Stomach (tissue), 8 donors: ENCODE measurements at regions not wholly inside any gene's neighbourhood (a gene's known extent, or its start where the extent isn't known, plus 50 kb on each side); places are given as distances from the start of the nearest gene placed in this dataset.
"Not testable (repeated sequence)": the region's sequence is repeated elsewhere in the genome, so short reads cannot be mapped to it uniquely, and the experiment has no call there.

Experiments
- DNase-seq, 2 donors: peaks; one replicate each; pipeline versions ENCODE4 v3.0.0 to v3.0.0-alpha.2; 2013 to 2019
- H3K27ac ChIP-seq, 5 donors: fragments of 200-600 bp in 4 of 5; sonication (generic) in 4 of 5; one replicate each; pipeline ENCODE4 v1.5.1; 2013 to 2019; ENCODE audit warnings: mild to moderate bottlenecking in 1 of 5, moderate library complexity in 1 of 5
- H3K27me3 ChIP-seq, 3 donors: fragments of 200-600 bp; sonication (generic); one replicate each; pipeline ENCODE4 v1.5.1; 2017 to 2019; ENCODE audit warnings: mixed run types in 1 of 3
- H3K36me3 ChIP-seq, 4 donors: fragments of 200-600 bp; sonication (generic); 1 replicate in 3 of 4; 2 replicates in 1 of 4; pipeline ENCODE4 v1.5.1; 2016 to 2019
- H3K4me1 ChIP-seq, 4 donors: fragments of 200-600 bp; sonication (generic); one replicate each; pipeline ENCODE4 v1.5.1; 2016 to 2019
- H3K4me3 ChIP-seq, 4 donors: fragments of 200-600 bp; sonication (generic) in 3 of 4; one replicate each; pipeline ENCODE4 v1.5.1; 2016 to 2019; ENCODE audit warnings: mild to moderate bottlenecking in 1 of 4
- H3K9me3 ChIP-seq, 4 donors: fragments of 200-600 bp; sonication (generic); one replicate each; pipeline ENCODE4 v1.5.1; 2016 to 2019
- CTCF ChIP-seq, 7 experiments: fragments of 450-650 bp in 4 of 7; fragments of 200-600 bp in 3 of 7; sonication (generic) in 3 of 7; IDR thresholded peaks; one replicate each; pipeline ENCODE4 v1.5.1; 2016 to 2019; ENCODE audit warnings: antibody characterized with exemption in 7 of 7, control low read depth in 2 of 7, mild to moderate bottlenecking in 1 of 7
- EP300 ChIP-seq: sonication (generic); formaldehyde crosslinking; IDR thresholded peaks from one replicate; pipeline ENCODE4 v1.6.1; 2017; ENCODE audit warnings: antibody characterized with exemption
- POLR2A ChIP-seq, 4 donors: fragments of 450-650 bp; IDR thresholded peaks; one replicate each; pipeline ENCODE4 v1.6.1; 2016; ENCODE audit warnings: antibody characterized with exemption in 4 of 4, control low read depth in 2 of 4, mild to moderate bottlenecking in 1 of 4, moderate library complexity in 1 of 4
- POLR2AphosphoS5 ChIP-seq, 3 donors: sonication (generic); formaldehyde crosslinking; IDR thresholded peaks; one replicate each; pipeline ENCODE4 v1.6.1; 2016; ENCODE audit warnings: antibody characterized with exemption in 3 of 3
- WGBS, 5 donors: extraction: QIAGEN DNeasy Blood & Tissue Kit in 3 of 5; methylation state at CpG; one replicate each; pipeline versions ENCODE4 v1.1.5 to v1.1.7; 2013 to 2018; 5-methylcytosine and 5-hydroxymethylcytosine counted together
- intact Hi-C: fragments of 100-400 bp; cut with DNase I; formaldehyde crosslinking; loops from one replicate; pipeline ENCODE4 v1.15.1; 2023; ENCODE audit warnings: low total_unique reads
- donor health status: healthy with polysubstance abuse.
- donor health status: Bipolar disorder and iron deficiency.
- donor health status: healthy.

DNA sequence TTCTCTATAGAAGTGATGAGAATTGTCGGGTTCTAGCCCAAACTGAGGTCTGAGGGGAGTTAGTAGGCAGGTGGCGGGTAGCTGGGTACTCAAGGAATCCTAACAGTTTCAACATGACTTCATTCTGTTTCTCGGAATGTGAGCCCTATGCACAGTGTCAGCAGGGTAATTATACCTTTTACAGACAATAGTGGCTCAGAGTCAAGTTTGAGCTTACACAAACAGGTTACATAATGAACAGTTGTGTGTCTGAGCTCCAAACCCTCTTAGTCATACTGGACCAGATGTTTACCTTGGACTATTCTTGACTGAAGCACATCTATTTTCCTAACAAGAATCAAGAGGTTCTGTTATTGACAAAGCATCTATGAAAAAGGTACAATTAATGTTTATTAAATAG, 1066.7 kb upstream of the PCDH20 start:
- no peaks in the 10 kb centered on the region for H3K36me3 ChIP-seq
- no peaks in the 10 kb centered on the region for H3K27me3 ChIP-seq
- H3K9me3 ChIP-seq, result no peaks in the 10 kb centered on the region
- 71 to 82% (median 76%) methylated on average over 3 of the region's 3 CpGs for WGBS, 5 donors
- no peaks in the 10 kb centered on the region for H3K4me1 ChIP-seq
- no peak for DNase-seq
- TF ChIP-seq POLR2AphosphoS5 (IDR thresholded peaks at IDR 0.05) (no peak), EP300 (no peak), POLR2A (IDR thresholded peaks at IDR 0.05) (no peak), CTCF (IDR thresholded peaks at IDR 0.05) (no peak)
- intact Hi-C loops, result no loop called here
- no peak overlapping the region for H3K4me3 ChIP-seq
- no peak overlapping the region for H3K27ac ChIP-seq

- no peak for TF ChIP-seq POLR2A (IDR thresholded peaks at IDR 0.05)
- no peak for TF ChIP-seq EP300
- no peak for TF ChIP-seq POLR2AphosphoS5 (IDR thresholded peaks at IDR 0.05)
- TF ChIP-seq CTCF (IDR thresholded peaks at IDR 0.05), result no peak
- 91 to 95% (median 94%) methylated on average over 3 of the region's 3 CpGs for WGBS, 5 donors
Observed at GRCh38 chr13:62473944-62474237, 1058.2 kb upstream of the PCDH20 start.

GRCh38 chr13:62473190-62473943, 1057.7 kb upstream of the PCDH20 start:
- 77 to 87% (median 80%) methylated on average over 2 of the region's 2 CpGs for WGBS, 5 donors
- intact Hi-C loops, result no loop called here
- no peak for DNase-seq

More at GRCh38 chr13:62473944-62474237, 1058.2 kb upstream of the PCDH20 start:
- no peaks in the 10 kb centered on the region for H3K36me3 ChIP-seq
- H3K27me3 ChIP-seq, result no peaks in the 10 kb centered on the region
- H3K4me3 ChIP-seq, result no peak overlapping the region
- intact Hi-C loops, result no loop called here
- H3K27ac ChIP-seq, result no peak overlapping the region
- no peaks in the 10 kb centered on the region for H3K4me1 ChIP-seq
- no peaks in the 10 kb centered on the region for H3K9me3 ChIP-seq
- no peak for DNase-seq

DNA sequence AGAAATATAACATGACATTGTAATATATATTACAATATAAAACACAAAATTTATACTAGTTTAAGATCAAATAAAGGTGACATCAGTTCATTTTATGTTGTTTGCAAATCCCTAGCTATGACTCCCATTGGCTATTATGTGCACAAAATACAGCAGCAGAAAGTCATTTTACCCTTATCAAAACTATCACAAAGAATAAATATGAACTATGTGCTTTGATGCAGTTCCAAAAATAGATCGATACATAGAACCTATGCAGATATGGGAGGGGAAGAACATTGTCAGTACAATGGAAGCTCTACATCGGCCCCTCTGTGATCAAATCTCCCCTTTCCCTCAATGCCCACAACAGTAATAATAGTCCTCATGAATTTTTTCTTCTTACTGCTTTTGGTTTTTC, 1038.1 kb upstream of the PCDH20 start:
- Histone ChIP-seq H3K36me3 (no peaks in the 10 kb centered on the region), H3K4me3 (no peak overlapping the region), H3K27me3 (no peaks in the 10 kb centered on the region), H3K4me1 (no peaks in the 10 kb centered on the region), H3K9me3 (no peaks in the 10 kb centered on the region), H3K27ac (no peak overlapping the region)
- no peak for TF ChIP-seq CTCF (IDR thresholded peaks at IDR 0.05)
- TF ChIP-seq EP300, result no peak
- no peak for TF ChIP-seq POLR2AphosphoS5 (IDR thresholded peaks at IDR 0.05)
- TF ChIP-seq POLR2A (IDR thresholded peaks at IDR 0.05), result no peak
- intact Hi-C loops, result no loop called here
- no peak for DNase-seq
- 37 to 58% (median 52%) methylated on average over 2 of the region's 2 CpGs for WGBS, 5 donors

More at GRCh38 chr13:62473190-62473943, 1057.7 kb upstream of the PCDH20 start:
- no peaks in the 10 kb centered on the region for H3K9me3 ChIP-seq
- no peak overlapping the region for H3K4me3 ChIP-seq
- no peaks in the 10 kb centered on the region for H3K36me3 ChIP-seq
- no peaks in the 10 kb centered on the region for H3K4me1 ChIP-seq
- no peak for TF ChIP-seq POLR2A (IDR thresholded peaks at IDR 0.05)
- no peak overlapping the region for H3K27ac ChIP-seq
- no peaks in the 10 kb centered on the region for H3K27me3 ChIP-seq

DNA sequence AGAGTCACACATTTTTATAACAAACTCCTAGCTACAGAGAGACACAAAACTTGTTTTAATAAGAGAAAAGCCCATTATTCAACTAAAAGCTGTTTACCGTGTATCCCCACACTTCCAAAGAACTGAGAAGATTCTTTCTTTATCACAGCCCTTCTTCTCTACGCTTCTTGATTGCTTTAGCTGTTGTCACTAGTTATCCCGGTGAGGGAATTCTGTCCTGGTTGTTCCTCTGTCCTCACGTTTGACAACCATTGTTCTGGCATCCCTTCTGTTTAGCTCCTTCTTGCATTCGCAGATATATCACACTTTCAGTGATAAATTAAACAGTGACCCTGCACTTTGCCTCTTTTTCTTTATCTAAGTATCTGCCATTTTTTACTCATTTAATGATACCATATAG, 1035.1 kb upstream of the PCDH20 start:
- no peak for DNase-seq
- Histone ChIP-seq H3K4me3 (no peak overlapping the region), H3K27me3 (no peaks in the 10 kb centered on the region), H3K27ac (no peak overlapping the region), H3K4me1 (no peaks in the 10 kb centered on the region), H3K9me3 (peaks cover 0 to 12% (median 0%) of the 10 kb centered on the region in 4 donors), H3K36me3 (no peaks in the 10 kb centered on the region)
- intact Hi-C loops, result no loop called here
- no peak for TF ChIP-seq CTCF (IDR thresholded peaks at IDR 0.05)
- TF ChIP-seq POLR2AphosphoS5 (IDR thresholded peaks at IDR 0.05), result no peak
- TF ChIP-seq POLR2A (IDR thresholded peaks at IDR 0.05), result no peak
- TF ChIP-seq EP300, result no peak
- 47 to 57% (median 53%) methylated on average over 5 of the region's 5 CpGs for WGBS, 5 donors

GRCh38 chr13:62447771-62448382, 1032.2 kb upstream of the PCDH20 start:
- peaks cover 0 to 12% (median 0%) of the 10 kb centered on the region in 4 donors for H3K9me3 ChIP-seq
- H3K36me3 ChIP-seq, DNase-seq, H3K27ac ChIP-seq, H3K27me3 ChIP-seq, H3K4me1 ChIP-seq, intact Hi-C loops, H3K4me3 ChIP-seq: not testable (repeated sequence)
- WGBS, 5 donors, result 95 to 96% (median 96%) methylated on average over 13 to 39 of the region's 39 CpGs
